ENCODE measurements at regions not wholly inside any gene's neighbourhood (a gene's known extent, or its start where the extent isn't known, plus 50 kb on each side); places are given as distances from the start of the nearest gene placed in this dataset.

DNA sequence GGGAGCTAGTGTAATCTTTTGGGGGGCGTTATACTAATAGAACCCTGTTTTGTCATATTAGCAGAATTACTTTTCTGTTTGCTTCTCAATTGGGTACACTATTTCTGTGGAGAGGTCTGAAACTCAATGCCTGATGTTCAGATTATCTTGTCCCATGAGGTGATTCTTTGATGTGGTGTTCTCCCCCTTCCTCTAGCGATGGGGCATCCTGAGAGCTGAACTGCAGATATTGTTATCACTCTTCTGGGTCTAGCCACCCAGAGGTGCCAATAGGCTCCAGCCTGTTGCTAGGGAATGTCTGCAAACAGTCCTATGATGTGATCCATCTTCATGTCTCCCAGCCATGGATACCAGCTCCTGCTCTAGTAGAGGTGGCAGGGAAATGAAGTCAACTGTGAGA lies 233.1 kb upstream of the RASA1 start (continued):
- TF ChIP-seq ZNF532 (CRISPR knock-in tag; IDR thresholded peaks at IDR 0.05; ENCODE audit: borderline replicate concordance) (no peak), NFE2L1 (CRISPR knock-in tag; IDR thresholded peaks at IDR 0.05) (no peak), ARID4B (CRISPR knock-in tag; IDR thresholded peaks at IDR 0.05; ENCODE audit: borderline replicate concordance) (no peak), TP53 (CRISPR knock-in tag; IDR thresholded peaks at IDR 0.05) (no peak)

- ChIA-PET POLR2A (no interaction called here), CTCF (no interaction called here)
- Mint-ChIP-seq H3K4me3 (no peak overlapping the region), H3K27me3 (ENCODE audit: low read depth) (no peaks in the 10 kb centered on the region), H3K9me3 (peaks cover 55% of the 10 kb centered on the region), H3K36me3 (peaks cover 23% of the 10 kb centered on the region), H3K4me1 (no peaks in the 10 kb centered on the region), H3K27ac (no peak overlapping the region)
- DNase-seq (ENCODE audit: low spot score) = no peak
- no peak for ATAC-seq
- TF ChIP-seq PRRX2 (CRISPR knock-in tag; IDR thresholded peaks at IDR 0.05) = no peak
- TF ChIP-seq ZBTB43 (CRISPR knock-in tag; IDR thresholded peaks at IDR 0.05) = no peak
- TF ChIP-seq ZNF232 (CRISPR knock-in tag; IDR thresholded peaks at IDR 0.05) = no peak
- no peak for TF ChIP-seq ZMAT4 (CRISPR knock-in tag; IDR thresholded peaks at IDR 0.05)
- TF ChIP-seq NR2C2 (CRISPR knock-in tag; IDR thresholded peaks at IDR 0.05) = no peak
- TF ChIP-seq IRF1 (CRISPR knock-in tag; IDR thresholded peaks at IDR 0.05) = no peak
- TF ChIP-seq RELA (CRISPR knock-in tag; IDR thresholded peaks at IDR 0.05; ENCODE audit: borderline replicate concordance) = no peak
- TF ChIP-seq, protein P1, sequence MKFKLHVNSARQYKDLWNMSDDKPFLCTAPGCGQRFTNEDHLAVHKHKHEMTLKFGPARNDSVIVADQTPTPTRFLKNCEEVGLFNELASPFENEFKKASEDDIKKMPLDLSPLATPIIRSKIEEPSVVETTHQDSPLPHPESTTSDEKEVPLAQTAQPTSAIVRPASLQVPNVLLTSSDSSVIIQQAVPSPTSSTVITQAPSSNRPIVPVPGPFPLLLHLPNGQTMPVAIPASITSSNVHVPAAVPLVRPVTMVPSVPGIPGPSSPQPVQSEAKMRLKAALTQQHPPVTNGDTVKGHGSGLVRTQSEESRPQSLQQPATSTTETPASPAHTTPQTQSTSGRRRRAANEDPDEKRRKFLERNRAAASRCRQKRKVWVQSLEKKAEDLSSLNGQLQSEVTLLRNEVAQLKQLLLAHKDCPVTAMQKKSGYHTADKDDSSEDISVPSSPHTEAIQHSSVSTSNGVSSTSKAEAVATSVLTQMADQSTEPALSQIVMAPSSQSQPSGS (CRISPR knock-in tag; IDR thresholded peaks at IDR 0.05; ENCODE audit: borderline replicate concordance, low read depth) = no peak
- TF ChIP-seq ZNF138 (CRISPR knock-in tag; conservative IDR thresholded peaks at IDR 0.05) = no peak
- TF ChIP-seq FOXJ3 (CRISPR knock-in tag; IDR thresholded peaks at IDR 0.05; ENCODE audit: borderline replicate concordance) = no peak
- TF ChIP-seq, protein P2, sequence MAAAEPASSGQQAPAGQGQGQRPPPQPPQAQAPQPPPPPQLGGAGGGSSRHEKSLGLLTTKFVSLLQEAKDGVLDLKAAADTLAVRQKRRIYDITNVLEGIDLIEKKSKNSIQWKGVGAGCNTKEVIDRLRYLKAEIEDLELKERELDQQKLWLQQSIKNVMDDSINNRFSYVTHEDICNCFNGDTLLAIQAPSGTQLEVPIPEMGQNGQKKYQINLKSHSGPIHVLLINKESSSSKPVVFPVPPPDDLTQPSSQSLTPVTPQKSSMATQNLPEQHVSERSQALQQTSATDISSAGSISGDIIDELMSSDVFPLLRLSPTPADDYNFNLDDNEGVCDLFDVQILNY (CRISPR knock-in tag; IDR thresholded peaks at IDR 0.05) = no peak
- TF ChIP-seq GRHL2 (CRISPR knock-in tag; IDR thresholded peaks at IDR 0.05; ENCODE audit: insufficient replicate concordance, severe bottlenecking) = no peak
- TF ChIP-seq, protein P3, sequence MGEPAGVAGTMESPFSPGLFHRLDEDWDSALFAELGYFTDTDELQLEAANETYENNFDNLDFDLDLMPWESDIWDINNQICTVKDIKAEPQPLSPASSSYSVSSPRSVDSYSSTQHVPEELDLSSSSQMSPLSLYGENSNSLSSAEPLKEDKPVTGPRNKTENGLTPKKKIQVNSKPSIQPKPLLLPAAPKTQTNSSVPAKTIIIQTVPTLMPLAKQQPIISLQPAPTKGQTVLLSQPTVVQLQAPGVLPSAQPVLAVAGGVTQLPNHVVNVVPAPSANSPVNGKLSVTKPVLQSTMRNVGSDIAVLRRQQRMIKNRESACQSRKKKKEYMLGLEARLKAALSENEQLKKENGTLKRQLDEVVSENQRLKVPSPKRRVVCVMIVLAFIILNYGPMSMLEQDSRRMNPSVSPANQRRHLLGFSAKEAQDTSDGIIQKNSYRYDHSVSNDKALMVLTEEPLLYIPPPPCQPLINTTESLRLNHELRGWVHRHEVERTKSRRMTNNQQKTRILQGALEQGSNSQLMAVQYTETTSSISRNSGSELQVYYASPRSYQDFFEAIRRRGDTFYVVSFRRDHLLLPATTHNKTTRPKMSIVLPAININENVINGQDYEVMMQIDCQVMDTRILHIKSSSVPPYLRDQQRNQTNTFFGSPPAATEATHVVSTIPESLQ (CRISPR knock-in tag; IDR thresholded peaks at IDR 0.05) = no peak
- no peak for TF ChIP-seq IRF2 (CRISPR knock-in tag; IDR thresholded peaks at IDR 0.05; ENCODE audit: borderline replicate concordance, low read depth)
- no peak for TF ChIP-seq ZNF416 (CRISPR knock-in tag; IDR thresholded peaks at IDR 0.05)
Measured at GRCh38 chr5:87042554-87042953, 225.1 kb upstream of the RASA1 start.
